GM23338 (cell line): ENCODE measurements at regions not wholly inside any gene's neighbourhood (a gene's known extent, or its start where the extent isn't known, plus 50 kb on each side); places are given as distances from the start of the nearest gene placed in this dataset.

ENCODE experiments used
- ATAC-seq: fragments of 200-7000 bp; cut with Tn5 transposase; 3 replicates; pipeline ENCODE4 v1.9.1; 2020
- DNase-seq: peaks from one replicate; pipeline ENCODE4 v3.0.0-alpha.2; 2015; ENCODE audit warnings: low spot score
- H2AFZ ChIP-seq: fragments of 200-600 bp; sonication (generic); 2 replicates; pipeline ENCODE4 v1.8.0; 2016; ENCODE audit warnings: antibody characterized with exemption, mild to moderate bottlenecking, moderate library complexity
- H3F3A ChIP-seq: fragments of 200-600 bp; sonication (generic); replicated peaks from 2 replicates; pipeline ENCODE4 v1.8.0; 2017; ENCODE audit warnings: antibody characterized with exemption, mixed run types, low read depth
- H3K27ac ChIP-seq: fragments of 200-600 bp; sonication (generic); 2 replicates; pipeline ENCODE4 v1.6.1; 2016; ENCODE audit warnings: low read depth
- H3K27me3 ChIP-seq: fragments of 200-600 bp; sonication (generic); 2 replicates; pipeline ENCODE4 v1.8.0; 2016; ENCODE audit warnings: mild to moderate bottlenecking, mixed run types, moderate library complexity; ENCODE audit not compliant: insufficient read depth
- H3K36me3 ChIP-seq: fragments of 200-600 bp; sonication (generic); 2 replicates; pipeline ENCODE4 v1.8.0; 2016; ENCODE audit warnings: mild to moderate bottlenecking; ENCODE audit not compliant: insufficient read depth
- H3K4me1 ChIP-seq: fragments of 200-600 bp; sonication (generic); 2 replicates; pipeline ENCODE4 v1.8.0; 2016; ENCODE audit warnings: mild to moderate bottlenecking, moderate library complexity; ENCODE audit not compliant: insufficient read depth
- H3K4me2 ChIP-seq: fragments of 200-600 bp; sonication (generic); 2 replicates; pipeline ENCODE4 v1.7.1; 2017; ENCODE audit warnings: mixed run types
- H3K4me3 ChIP-seq: fragments of 200-600 bp; sonication (generic); 2 replicates; pipeline ENCODE4 v1.6.1; 2016; ENCODE audit warnings: mixed run types
- H3K79me2 ChIP-seq: fragments of 200-600 bp; sonication (generic); replicated peaks from 2 replicates; pipeline ENCODE4 v1.8.0; 2017; ENCODE audit warnings: mild to moderate bottlenecking; ENCODE audit not compliant: insufficient read depth
- H3K9me2 ChIP-seq: fragments of 200-600 bp; sonication (generic); 2 replicates; pipeline ENCODE4 v1.8.0; 2017; ENCODE audit not compliant: insufficient read depth
- H4K20me1 ChIP-seq: fragments of 200-600 bp; sonication (generic); replicated peaks from 2 replicates; pipeline ENCODE4 v1.8.0; 2017; ENCODE audit warnings: mild to moderate bottlenecking; ENCODE audit not compliant: insufficient read depth
- H3K27ac Mint-ChIP-seq: 2 replicates; pipeline ENCODE4 v1.8.0; 2020; ENCODE audit warnings: inconsistent platforms, mild to moderate bottlenecking, moderate library complexity, mixed read lengths
- H3K27me3 Mint-ChIP-seq: 3 replicates; pipeline ENCODE4 v1.8.0; 2022; ENCODE audit warnings: low read depth, mild to moderate bottlenecking, moderate library complexity, mixed read lengths, inconsistent platforms; ENCODE audit not compliant: insufficient read depth, poor library complexity
- H3K36me3 Mint-ChIP-seq: 3 replicates; pipeline ENCODE4 v1.8.0; 2021; ENCODE audit warnings: low read depth, mild to moderate bottlenecking, inconsistent platforms, moderate library complexity, mixed read lengths
- H3K4me1 Mint-ChIP-seq: 3 replicates; pipeline ENCODE4 v1.8.0; 2020; ENCODE audit warnings: mild to moderate bottlenecking, inconsistent platforms, mixed read lengths
- H3K4me3 Mint-ChIP-seq: 3 replicates; pipeline ENCODE4 v1.8.0; 2021; ENCODE audit warnings: moderate library complexity, mild to moderate bottlenecking, inconsistent platforms, mixed read lengths
- H3K9me3 Mint-ChIP-seq: 3 replicates; pipeline ENCODE4 v1.8.0; 2020; ENCODE audit warnings: moderate library complexity, mild to moderate bottlenecking, inconsistent platforms, mixed read lengths
- CREB1 ChIP-seq: fragments of 250-450 bp; sonication (Bioruptor Pico); IDR thresholded peaks from 2 replicates; pipeline ENCODE4 v1.5.0; 2020; ENCODE audit warnings: low read depth, mild to moderate bottlenecking, moderate library complexity
- EZH2 ChIP-seq: fragments of 200-600 bp; sonication (generic); IDR thresholded peaks from one replicate; pipeline ENCODE4 v1.8.0; 2017; ENCODE audit warnings: antibody characterized with exemption, mild to moderate bottlenecking, low read depth; ENCODE audit not compliant: unreplicated experiment
- EZH2phosphoT487 ChIP-seq: fragments of 200-600 bp; sonication (generic); IDR thresholded peaks from one replicate; pipeline ENCODE4 v1.8.1; 2018; ENCODE audit warnings: antibody characterized with exemption; ENCODE audit not compliant: unreplicated experiment
- JUNB ChIP-seq: IDR thresholded peaks from one replicate; pipeline ENCODE4 v1.6.1; 2016; ENCODE audit warnings: antibody characterized with exemption; ENCODE audit not compliant: unreplicated experiment
- POLR2AphosphoS5 ChIP-seq: IDR thresholded peaks from 2 replicates; pipeline ENCODE4 v1.6.1; 2016; ENCODE audit warnings: antibody characterized with exemption, low read depth
- REST ChIP-seq: IDR thresholded peaks from one replicate; pipeline ENCODE4 v1.6.1; 2018; ENCODE audit warnings: antibody characterized with exemption; ENCODE audit not compliant: unreplicated experiment
- STAT1 ChIP-seq: IDR thresholded peaks from one replicate; pipeline ENCODE4 v1.6.1; 2016; ENCODE audit warnings: antibody characterized with exemption; ENCODE audit not compliant: unreplicated experiment
- ZNF114 ChIP-seq: fragments of 250-450 bp; sonication (Bioruptor Pico); IDR thresholded peaks from 2 replicates; pipeline ENCODE4 v1.5.0; 2020; ENCODE audit warnings: mild to moderate bottlenecking, moderate library complexity
- ZNF331 ChIP-seq: fragments of 250-450 bp; sonication (Bioruptor Pico); IDR thresholded peaks from 2 replicates; pipeline ENCODE4 v1.5.0; 2020; ENCODE audit warnings: low read depth, mild to moderate bottlenecking, moderate library complexity
- TF ChIP-seq, protein P1 (sequence below), 2 experiments: fragments of 200-600 bp in 1 of 2; sonication (generic) in 1 of 2; conservative IDR thresholded peaks; 2 replicates each; pipeline versions ENCODE4 v1.5.1 to v1.6.1; 2016 to 2017; ENCODE audit warnings: antibody characterized with exemption in 2 of 2, low read depth in 2 of 2, mild to moderate bottlenecking in 2 of 2, moderate library complexity in 1 of 2

DNA sequence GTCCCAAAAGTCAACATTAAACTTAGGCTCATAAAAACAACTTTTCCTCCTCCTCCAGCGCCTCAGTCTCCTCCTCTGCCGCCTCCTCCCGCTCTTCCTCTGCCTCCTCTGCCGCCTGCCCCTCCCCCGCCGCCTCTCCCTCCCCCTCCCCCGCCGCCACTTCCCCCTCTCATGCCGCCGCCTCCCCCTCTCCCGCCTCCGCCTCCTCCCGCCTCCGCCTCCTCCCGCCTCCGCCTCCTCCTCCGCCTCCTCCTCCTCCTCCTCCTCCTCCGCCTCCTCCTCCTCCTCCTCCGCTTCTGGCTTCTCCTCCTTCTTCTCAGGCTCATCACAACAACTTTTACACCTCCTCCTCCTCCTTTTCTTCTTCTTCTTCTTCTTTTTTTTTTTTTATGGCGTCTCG lies 599.9 kb downstream of the TMEM182 start:
- Histone ChIP-seq H3K27ac (no peak overlapping the region), H2AFZ (no peak overlapping the region), H3F3A (no peaks in the 10 kb centered on the region), H3K9me2 (no peaks in the 10 kb centered on the region), H3K36me3 (no peaks in the 10 kb centered on the region), H3K79me2 (no peaks in the 10 kb centered on the region), H3K27me3 (no peaks in the 10 kb centered on the region), H4K20me1 (no peaks in the 10 kb centered on the region), H3K4me3 (no peak overlapping the region), H3K4me2 (no peak overlapping the region), H3K4me1 (no peaks in the 10 kb centered on the region)
- peak; percentile 5 for DNase-seq
- peaks cover 7% of the 10 kb centered on the region; the same call in 1 of the 3 replicates for H3K9me3 Mint-ChIP-seq
- H3K36me3 Mint-ChIP-seq = peaks cover 5% of the 10 kb centered on the region; the same call in 1 of the 3 replicates
- TF ChIP-seq EZH2phosphoT487 (no peak), ZNF331 (CRISPR knock-in tag) (no peak), ZNF114 (CRISPR knock-in tag) (no peak)
- H3K27ac Mint-ChIP-seq = no peak overlapping the region
- no peak for ATAC-seq
- H3K4me3 Mint-ChIP-seq = no peak overlapping the region
- peaks cover 2% of the 10 kb centered on the region for H3K27me3 Mint-ChIP-seq
- peaks cover 4% of the 10 kb centered on the region; the same call in 2 of the 3 replicates for H3K4me1 Mint-ChIP-seq

DNA sequence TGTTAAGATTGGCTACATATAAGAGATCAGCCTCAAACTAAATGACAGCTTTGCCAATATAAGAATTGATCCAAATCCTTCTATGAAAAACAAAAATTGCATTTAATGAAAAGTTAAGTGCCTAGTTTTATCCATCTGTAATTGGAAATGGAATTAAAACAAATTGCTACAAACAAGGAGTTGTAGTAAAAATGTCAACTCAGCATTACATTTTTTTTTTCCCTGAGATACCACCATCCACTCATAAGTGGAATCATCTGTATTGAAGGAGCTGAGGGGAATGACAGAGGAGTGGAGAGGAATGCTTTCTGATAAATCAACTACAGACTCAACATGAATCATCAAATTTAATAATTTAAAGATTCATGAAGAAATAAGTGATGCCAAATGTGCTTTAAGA lies 601.8 kb downstream of the TMEM182 start:
- Histone ChIP-seq H3K4me2 (no peak overlapping the region), H2AFZ (no peak overlapping the region), H3F3A (no peaks in the 10 kb centered on the region), H3K36me3 (no peaks in the 10 kb centered on the region), H3K79me2 (no peaks in the 10 kb centered on the region), H3K4me1 (no peaks in the 10 kb centered on the region), H4K20me1 (no peaks in the 10 kb centered on the region), H3K27me3 (no peaks in the 10 kb centered on the region), H3K4me3 (no peak overlapping the region), H3K27ac (no peak overlapping the region), H3K9me2 (no peaks in the 10 kb centered on the region)
- H3K27me3 Mint-ChIP-seq = peaks cover 2% of the 10 kb centered on the region
- no peak for ATAC-seq
- no peak for TF ChIP-seq STAT1
- TF ChIP-seq POLR2AphosphoS5 = no peak
- no peak for TF ChIP-seq JUNB
- no peak for TF ChIP-seq EZH2
- TF ChIP-seq, protein P1, sequence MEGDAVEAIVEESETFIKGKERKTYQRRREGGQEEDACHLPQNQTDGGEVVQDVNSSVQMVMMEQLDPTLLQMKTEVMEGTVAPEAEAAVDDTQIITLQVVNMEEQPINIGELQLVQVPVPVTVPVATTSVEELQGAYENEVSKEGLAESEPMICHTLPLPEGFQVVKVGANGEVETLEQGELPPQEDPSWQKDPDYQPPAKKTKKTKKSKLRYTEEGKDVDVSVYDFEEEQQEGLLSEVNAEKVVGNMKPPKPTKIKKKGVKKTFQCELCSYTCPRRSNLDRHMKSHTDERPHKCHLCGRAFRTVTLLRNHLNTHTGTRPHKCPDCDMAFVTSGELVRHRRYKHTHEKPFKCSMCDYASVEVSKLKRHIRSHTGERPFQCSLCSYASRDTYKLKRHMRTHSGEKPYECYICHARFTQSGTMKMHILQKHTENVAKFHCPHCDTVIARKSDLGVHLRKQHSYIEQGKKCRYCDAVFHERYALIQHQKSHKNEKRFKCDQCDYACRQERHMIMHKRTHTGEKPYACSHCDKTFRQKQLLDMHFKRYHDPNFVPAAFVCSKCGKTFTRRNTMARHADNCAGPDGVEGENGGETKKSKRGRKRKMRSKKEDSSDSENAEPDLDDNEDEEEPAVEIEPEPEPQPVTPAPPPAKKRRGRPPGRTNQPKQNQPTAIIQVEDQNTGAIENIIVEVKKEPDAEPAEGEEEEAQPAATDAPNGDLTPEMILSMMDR (conservative IDR thresholded peaks at IDR 0.05; ENCODE audit: low read depth in 2 of 2) = no peak
- TF ChIP-seq REST = no peak
- TF ChIP-seq EZH2phosphoT487 = no peak
- no peak for TF ChIP-seq CREB1
- DNase-seq = no peak
- H3K27ac Mint-ChIP-seq = no peak overlapping the region
- H3K9me3 Mint-ChIP-seq = peaks cover 7% of the 10 kb centered on the region; the same call in 1 of the 3 replicates
- peaks cover 6% of the 10 kb centered on the region; the same call in 1 of the 3 replicates for H3K36me3 Mint-ChIP-seq
- no peak overlapping the region for H3K4me3 Mint-ChIP-seq
- peaks cover 4% of the 10 kb centered on the region; the same call in 2 of the 3 replicates for H3K4me1 Mint-ChIP-seq
